Naive B cell (primary cell): ENCODE measurements at regions not wholly inside any gene's neighbourhood (a gene's known extent, or its start where the extent isn't known, plus 50 kb on each side); places are given as distances from the start of the nearest gene placed in this dataset.
A peak's percentile ranks its signal among the peaks of the same experiment; 100 is the strongest.

Source experiments
- ATAC-seq, 2 donors: fragments of 150-1000 bp; cut with Tn5 transposase; 2 replicates each; pipeline ENCODE4 v1.10.0; 2021; ENCODE audit warnings: low read depth in 2 of 2, mild to moderate bottlenecking in 2 of 2, moderate library complexity in 2 of 2
- DNase-seq: peaks from one replicate; pipeline ENCODE4 v3.0.0; 2022
- H3K27ac Mint-ChIP-seq, 6 donors: one replicate each; pipeline ENCODE4 v1.8.0; 2020 to 2022; ENCODE audit warnings: mild to moderate bottlenecking in 6 of 6, mixed read lengths in 6 of 6, moderate library complexity in 5 of 6, inconsistent platforms in 2 of 6
- H3K27me3 Mint-ChIP-seq, 3 donors: one replicate each; pipeline ENCODE4 v1.8.0; 2021 to 2022; ENCODE audit warnings: mixed read lengths in 3 of 3, mild to moderate bottlenecking in 1 of 3
- H3K36me3 Mint-ChIP-seq, 2 donors: one replicate each; pipeline ENCODE4 v1.8.0; 2020 to 2022; ENCODE audit warnings: mixed read lengths in 2 of 2, inconsistent platforms in 1 of 2, mild to moderate bottlenecking in 1 of 2
- H3K4me1 Mint-ChIP-seq, 3 donors: one replicate each; pipeline ENCODE4 v1.8.0; 2020 to 2022; ENCODE audit warnings: mixed read lengths in 3 of 3, inconsistent platforms in 1 of 3, mild to moderate bottlenecking in 1 of 3, moderate library complexity in 1 of 3
- H3K4me3 Mint-ChIP-seq, 8 donors: one replicate each; pipeline ENCODE4 v1.8.0; 2020 to 2022; ENCODE audit warnings: mild to moderate bottlenecking in 8 of 8, mixed read lengths in 8 of 8, moderate library complexity in 8 of 8, inconsistent platforms in 2 of 8
- H3K9me3 Mint-ChIP-seq, 7 donors: one replicate each; pipeline ENCODE4 v1.8.0; 2020 to 2022; ENCODE audit warnings: mixed read lengths in 7 of 7, mild to moderate bottlenecking in 5 of 7, inconsistent platforms in 2 of 7, moderate library complexity in 1 of 7

DNA sequence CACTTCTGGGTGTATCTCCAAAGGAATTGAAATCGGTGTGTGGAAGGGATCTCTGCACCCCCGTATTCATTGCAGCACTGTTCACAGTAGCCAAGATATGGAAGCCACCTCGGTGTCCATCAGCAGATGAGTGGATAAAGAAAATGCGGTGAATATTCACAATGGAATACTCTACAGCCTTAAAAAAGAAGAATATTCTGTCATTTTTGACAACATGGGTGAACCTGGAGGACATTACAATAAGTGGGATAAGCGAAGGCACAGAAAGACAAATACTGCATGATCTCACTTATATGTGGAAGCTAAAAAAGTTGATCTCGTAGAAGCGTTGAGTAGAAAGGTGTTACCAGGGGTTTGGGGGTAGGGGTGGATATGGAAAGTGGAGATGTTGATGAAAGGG lies 111.9 kb downstream of the BEGAIN start:
- no peak overlapping the region for H3K4me3 Mint-ChIP-seq
- DNase-seq, result no peak
- ATAC-seq, result no peak
- H3K27me3 Mint-ChIP-seq, result no peaks in the 10 kb centered on the region
- H3K36me3 Mint-ChIP-seq, result peaks cover 12 to 15% of the 10 kb centered on the region in 2 donors
- H3K27ac Mint-ChIP-seq, result no peak overlapping the region
- H3K4me1 Mint-ChIP-seq, result no peaks in the 10 kb centered on the region
- no peaks in the 10 kb centered on the region for H3K9me3 Mint-ChIP-seq

DNA sequence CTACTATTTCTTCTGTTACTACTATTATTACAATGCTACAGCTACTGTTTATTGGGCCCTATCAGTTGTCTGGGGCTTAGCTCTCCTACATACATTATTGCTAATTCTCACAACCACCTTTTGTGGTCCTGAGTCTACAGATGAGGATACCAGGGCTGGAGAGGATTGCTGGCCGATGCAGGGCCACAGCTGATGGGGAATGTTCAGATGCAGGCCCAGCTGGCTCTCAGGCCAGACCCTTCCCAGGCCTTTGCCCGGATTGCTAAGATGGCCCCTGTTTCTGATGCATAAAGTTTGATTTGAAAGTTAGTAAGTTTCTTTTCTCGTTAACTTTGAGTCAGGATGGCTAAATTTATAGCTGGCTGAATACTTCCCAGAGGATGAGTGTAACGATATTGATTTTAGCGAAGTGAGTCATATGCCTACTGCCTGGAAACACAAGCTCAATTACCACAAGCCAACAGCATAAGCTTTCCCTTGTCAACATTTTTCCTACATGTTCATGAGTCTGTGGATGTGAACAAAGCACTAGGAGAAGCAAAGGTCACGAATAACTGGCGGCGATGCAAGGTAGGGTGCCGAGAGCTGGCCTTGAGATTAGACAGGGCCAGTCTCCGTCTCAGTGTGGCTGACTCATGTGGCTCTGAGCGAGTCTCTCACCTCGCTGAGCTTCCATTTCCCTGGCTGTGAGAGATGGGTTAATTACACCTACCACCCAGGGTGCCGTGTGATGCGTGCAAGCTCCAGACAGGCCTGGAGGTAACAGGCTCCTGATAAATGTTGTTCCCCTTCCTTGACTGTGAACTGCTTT lies 111.0 kb downstream of the BEGAIN start:
- Mint-ChIP-seq H3K27me3 (no peaks in the 10 kb centered on the region), H3K27ac (no peak overlapping the region), H3K9me3 (no peaks in the 10 kb centered on the region), H3K4me3 (no peak overlapping the region), H3K36me3 (peaks cover 12 to 13% of the 10 kb centered on the region in 2 donors), H3K4me1 (no peaks in the 10 kb centered on the region)
- no peak for DNase-seq
- no peak for ATAC-seq

DNA sequence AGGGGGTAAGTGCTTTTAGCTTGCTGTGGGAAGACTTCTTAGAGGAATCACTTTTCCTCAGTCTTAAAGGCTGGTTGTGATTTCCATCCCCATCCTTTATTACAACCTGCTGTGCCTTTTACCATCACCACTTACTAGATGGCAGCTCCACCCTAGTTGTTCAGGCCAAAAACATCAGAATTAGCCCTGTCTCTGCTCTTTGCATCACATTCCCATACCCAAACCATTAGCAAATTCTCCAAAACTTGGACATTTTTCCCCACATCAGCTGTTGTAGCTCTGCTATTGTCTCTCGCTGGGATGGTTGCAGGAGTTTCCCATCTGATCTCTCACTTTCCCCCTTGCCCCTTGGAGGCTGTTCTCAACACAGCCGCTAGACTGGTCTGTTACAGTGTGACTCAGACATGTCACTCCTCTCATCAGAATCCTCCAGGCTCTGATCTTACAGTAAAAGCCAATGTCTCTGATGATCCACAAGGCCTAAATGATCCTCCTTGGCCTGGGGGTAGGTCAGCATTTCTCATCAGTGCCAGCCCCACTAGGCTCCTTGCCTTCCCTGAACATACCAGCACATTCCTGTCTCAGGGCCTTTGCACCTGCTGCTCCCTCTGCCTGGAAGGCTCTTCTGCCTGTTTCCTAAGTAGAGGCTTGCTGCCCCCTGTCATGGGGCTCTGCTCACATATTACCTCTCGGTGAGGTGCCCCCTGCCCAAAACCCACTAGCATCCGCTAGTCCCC lies 102.5 kb downstream of the BEGAIN start:
- peaks cover 2 to 15% (median 10%) of the 10 kb centered on the region in 3 donors for H3K4me1 Mint-ChIP-seq
- no peak for ATAC-seq
- DNase-seq, result no peak
- H3K27me3 Mint-ChIP-seq, result no peaks in the 10 kb centered on the region
- no peak overlapping the region for H3K4me3 Mint-ChIP-seq
- H3K36me3 Mint-ChIP-seq, result peaks cover 20 to 23% of the 10 kb centered on the region in 2 donors
- no peak overlapping the region for H3K27ac Mint-ChIP-seq
- H3K9me3 Mint-ChIP-seq, result peaks cover 0 to 4% (median 0%) of the 10 kb centered on the region in 7 donors

DNA sequence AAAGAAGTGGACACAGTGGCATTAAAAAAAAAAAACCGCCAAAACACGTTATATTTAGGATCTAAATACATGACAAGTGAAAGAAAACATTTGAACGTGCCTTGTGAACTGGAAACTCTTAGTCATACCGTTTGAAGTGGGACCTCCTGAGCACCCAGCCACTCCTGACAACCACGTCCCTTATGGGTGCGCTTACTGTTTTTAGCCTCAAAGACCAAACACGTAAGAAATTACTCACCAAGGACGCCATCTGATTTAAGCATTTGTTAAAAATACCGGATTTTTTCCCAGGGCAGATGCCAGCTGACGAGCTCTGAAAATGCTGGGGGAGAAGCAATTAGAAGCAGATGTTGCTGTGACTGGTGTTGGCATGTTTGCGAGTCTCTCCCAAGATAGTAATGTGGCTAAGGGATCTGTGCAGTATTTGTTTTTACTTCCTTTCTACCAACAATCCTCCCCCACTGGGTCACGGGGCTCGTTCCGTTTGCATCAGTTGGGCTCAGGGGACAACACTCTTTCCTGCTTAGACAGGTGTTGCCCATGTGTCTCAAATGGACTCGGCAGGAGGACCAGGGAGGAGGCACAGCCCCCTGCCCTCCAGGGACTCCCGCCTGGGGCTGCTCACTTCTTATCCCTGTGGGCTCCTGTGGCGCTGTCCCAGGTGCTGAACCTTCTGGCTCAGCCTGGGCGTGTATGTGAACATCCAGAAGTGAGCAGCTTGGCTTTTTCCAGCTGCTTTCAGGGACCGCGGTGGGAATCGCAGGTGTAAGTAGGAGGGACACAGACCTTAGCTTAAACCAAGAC lies 101.0 kb downstream of the BEGAIN start:
- Mint-ChIP-seq H3K9me3 (peaks cover 0 to 4% (median 0%) of the 10 kb centered on the region in 7 donors), H3K4me3 (peak overlapping the region in 2 of 8 donors; percentile 3 to 61), H3K36me3 (peaks cover 20 to 23% of the 10 kb centered on the region in 2 donors), H3K4me1 (peaks cover 2 to 15% (median 10%) of the 10 kb centered on the region in 3 donors), H3K27me3 (no peaks in the 10 kb centered on the region), H3K27ac (no peak overlapping the region)
- ATAC-seq (no peak), DNase-seq (peak; percentile 18)
